Stimulated activated memory B cell treated with anti-CD40 and anti-IgM and Interleukin-4, amounts not matched to agents 10 μg/mL and 1 μg/mL and 100 μg/mL, for 72 hours (primary cell): ENCODE measurements at regions not wholly inside any gene's neighbourhood (a gene's known extent, or its start where the extent isn't known, plus 50 kb on each side); places are given as distances from the start of the nearest gene placed in this dataset.

Source experiments
- ATAC-seq: fragments of 150-1000 bp; cut with Tn5 transposase; 2 replicates; pipeline ENCODE4 v1.10.0; 2021
- H3K27ac Mint-ChIP-seq: one replicate; pipeline ENCODE4 v1.8.0; 2022; ENCODE audit warnings: mild to moderate bottlenecking, mixed read lengths
- H3K27me3 Mint-ChIP-seq: one replicate; pipeline ENCODE4 v1.8.0; 2022; ENCODE audit warnings: mixed read lengths
- H3K36me3 Mint-ChIP-seq: one replicate; pipeline ENCODE4 v1.8.0; 2022; ENCODE audit warnings: mixed read lengths
- H3K4me1 Mint-ChIP-seq: one replicate; pipeline ENCODE4 v1.8.0; 2022; ENCODE audit warnings: mixed read lengths
- H3K4me3 Mint-ChIP-seq: one replicate; pipeline ENCODE4 v1.8.0; 2022; ENCODE audit warnings: mild to moderate bottlenecking, moderate library complexity, mixed read lengths
- H3K9me3 Mint-ChIP-seq: one replicate; pipeline ENCODE4 v1.8.0; 2022; ENCODE audit warnings: mixed read lengths

DNA sequence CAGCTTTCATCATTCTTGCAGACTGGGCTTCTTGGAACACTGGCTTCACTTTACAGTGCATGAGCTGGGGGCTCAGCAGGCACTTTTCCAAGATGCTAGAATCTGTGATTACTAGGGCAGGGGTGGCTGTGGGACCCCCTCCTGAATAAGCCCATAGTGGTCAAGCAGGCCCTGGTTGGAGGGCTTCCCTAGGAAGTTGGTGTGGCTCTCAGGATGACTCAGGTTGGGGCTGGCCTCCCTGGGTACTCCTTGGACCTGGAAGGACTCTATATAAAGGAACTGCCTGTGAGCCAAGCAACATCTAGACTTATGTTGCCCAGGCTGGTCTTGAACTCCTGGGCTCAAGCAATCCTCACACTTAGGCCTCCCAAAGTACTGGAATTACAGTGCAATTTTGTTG is 88.3 kb upstream of the HELT start:
- H3K4me1 Mint-ChIP-seq: no peaks in the 10 kb centered on the region
- no peak overlapping the region for H3K27ac Mint-ChIP-seq
- H3K27me3 Mint-ChIP-seq: peaks cover 3% of the 10 kb centered on the region
- H3K36me3 Mint-ChIP-seq: peaks cover 13% of the 10 kb centered on the region
- no peak overlapping the region for H3K4me3 Mint-ChIP-seq
- peaks cover 14% of the 10 kb centered on the region for H3K9me3 Mint-ChIP-seq
- no peak for ATAC-seq

DNA sequence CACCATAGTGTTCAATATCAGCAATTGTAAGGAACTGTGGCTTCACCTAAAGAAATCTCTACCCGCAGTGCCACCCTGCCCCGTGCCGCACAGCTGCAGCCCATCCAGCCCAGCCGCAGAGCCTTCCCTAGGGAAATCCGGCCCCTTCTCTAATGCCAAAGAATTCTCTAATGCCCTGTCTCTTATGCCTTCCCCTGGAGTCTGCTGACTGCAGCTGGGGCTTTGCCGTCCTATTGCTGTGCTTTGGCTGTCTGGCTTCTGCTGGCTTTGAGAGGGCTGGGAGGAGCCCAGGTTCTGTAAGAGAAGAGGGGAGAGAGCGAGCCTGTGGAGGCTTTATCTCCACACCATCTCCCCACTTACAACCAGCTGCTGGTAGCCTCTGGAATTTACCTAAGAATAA is 85.9 kb upstream of the HELT start:
- ATAC-seq: no peak
- Mint-ChIP-seq H3K9me3 (peaks cover 11% of the 10 kb centered on the region), H3K4me1 (no peaks in the 10 kb centered on the region), H3K4me3 (no peak overlapping the region), H3K36me3 (peaks cover 12% of the 10 kb centered on the region), H3K27me3 (peaks cover 9% of the 10 kb centered on the region), H3K27ac (no peak overlapping the region)

DNA sequence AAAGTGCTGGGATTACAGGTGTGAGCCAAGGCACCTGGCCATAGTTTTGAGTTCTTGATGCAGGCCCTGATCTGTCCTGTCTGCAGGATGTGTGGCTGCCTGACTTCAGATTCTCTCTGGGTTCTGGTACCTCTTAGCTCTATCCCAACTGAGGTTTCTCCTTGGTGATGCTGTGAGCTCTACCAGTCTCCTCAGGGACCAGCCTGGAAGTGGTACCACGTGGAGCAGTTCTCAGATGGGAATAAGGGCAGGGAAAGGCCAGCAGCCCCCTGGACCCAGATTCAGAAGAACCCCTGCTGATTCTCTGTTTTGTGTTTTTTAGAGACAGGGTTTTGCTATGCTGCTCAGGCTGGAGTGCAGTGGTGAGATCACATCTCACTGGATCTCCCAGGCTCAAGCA is 85.0 kb upstream of the HELT start:
- Mint-ChIP-seq H3K9me3 (peaks cover 7% of the 10 kb centered on the region), H3K27me3 (peaks cover 9% of the 10 kb centered on the region), H3K4me1 (no peaks in the 10 kb centered on the region), H3K36me3 (peaks cover 7% of the 10 kb centered on the region), H3K27ac (no peak overlapping the region), H3K4me3 (no peak overlapping the region)
- no peak for ATAC-seq

DNA sequence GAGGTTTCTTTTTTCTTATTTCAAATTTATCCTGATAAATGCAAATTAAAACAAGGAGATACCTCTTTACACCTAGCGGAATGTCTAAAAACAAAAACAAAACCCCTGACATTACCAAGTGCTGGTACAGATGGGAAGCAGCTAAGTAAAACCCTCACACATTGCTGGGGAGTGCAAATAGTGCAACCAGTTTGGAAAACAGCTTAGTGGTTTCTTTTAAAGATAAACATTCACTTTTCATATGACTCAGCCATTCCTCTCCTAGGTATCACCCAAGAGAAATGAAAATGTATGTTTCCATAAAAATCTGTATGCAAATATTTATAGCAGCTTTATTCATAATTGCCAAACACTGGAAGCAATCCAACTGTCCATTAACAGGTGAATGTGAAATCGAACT is 84.1 kb upstream of the HELT start:
- peaks cover 16% of the 10 kb centered on the region for H3K27me3 Mint-ChIP-seq
- no peak overlapping the region for H3K27ac Mint-ChIP-seq
- H3K4me1 Mint-ChIP-seq: no peaks in the 10 kb centered on the region
- no peaks in the 10 kb centered on the region for H3K9me3 Mint-ChIP-seq
- no peak overlapping the region for H3K4me3 Mint-ChIP-seq
- no peak for ATAC-seq
- H3K36me3 Mint-ChIP-seq: no peaks in the 10 kb centered on the region

DNA sequence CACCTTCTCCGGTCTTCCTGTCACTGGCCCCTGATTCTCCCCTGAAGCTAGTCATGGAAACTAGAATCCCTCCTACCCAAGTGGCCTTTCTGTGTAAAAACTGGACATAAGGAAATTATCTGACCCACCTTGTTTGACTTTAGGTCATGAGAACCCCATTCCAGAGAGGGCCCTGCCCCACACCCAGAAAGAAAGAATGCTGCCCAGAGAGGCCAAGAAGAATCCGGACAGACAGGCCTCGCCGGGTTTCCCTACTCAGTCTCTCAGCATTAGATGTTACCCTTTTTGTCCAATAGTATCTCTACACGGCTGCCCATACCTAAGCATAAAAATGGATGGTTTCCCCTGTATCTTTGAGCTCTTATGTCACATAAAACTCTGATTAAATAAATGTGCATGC is 83.3 kb upstream of the HELT start:
- Mint-ChIP-seq H3K4me1 (no peaks in the 10 kb centered on the region), H3K27me3 (peaks cover 20% of the 10 kb centered on the region), H3K36me3 (no peaks in the 10 kb centered on the region), H3K9me3 (no peaks in the 10 kb centered on the region), H3K27ac (no peak overlapping the region), H3K4me3 (no peak overlapping the region)
- no peak for ATAC-seq

DNA sequence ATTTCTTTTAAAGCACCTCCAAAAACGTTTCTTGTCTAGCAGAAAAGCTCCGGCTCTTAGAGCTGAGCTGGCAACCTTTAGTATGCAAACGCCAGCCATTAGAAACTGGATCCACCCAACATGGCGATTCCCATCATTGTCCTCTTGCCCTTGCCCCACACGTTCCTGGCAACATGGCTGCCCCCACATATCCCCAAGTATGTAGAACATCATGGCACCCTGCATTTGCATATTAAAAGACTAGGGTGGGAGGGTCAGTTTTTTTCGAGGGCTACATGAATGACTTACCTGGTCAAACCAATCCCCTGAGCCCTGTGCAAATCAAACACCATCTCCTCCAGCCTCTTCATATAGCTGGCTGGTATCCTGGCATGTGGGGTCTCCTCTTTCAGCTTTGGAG is 82.2 kb upstream of the HELT start:
- H3K27ac Mint-ChIP-seq: no peak overlapping the region
- no peak for ATAC-seq
- no peaks in the 10 kb centered on the region for H3K36me3 Mint-ChIP-seq
- peaks cover 3% of the 10 kb centered on the region for H3K9me3 Mint-ChIP-seq
- peaks cover 28% of the 10 kb centered on the region for H3K27me3 Mint-ChIP-seq
- no peak overlapping the region for H3K4me3 Mint-ChIP-seq
- H3K4me1 Mint-ChIP-seq: no peaks in the 10 kb centered on the region

DNA sequence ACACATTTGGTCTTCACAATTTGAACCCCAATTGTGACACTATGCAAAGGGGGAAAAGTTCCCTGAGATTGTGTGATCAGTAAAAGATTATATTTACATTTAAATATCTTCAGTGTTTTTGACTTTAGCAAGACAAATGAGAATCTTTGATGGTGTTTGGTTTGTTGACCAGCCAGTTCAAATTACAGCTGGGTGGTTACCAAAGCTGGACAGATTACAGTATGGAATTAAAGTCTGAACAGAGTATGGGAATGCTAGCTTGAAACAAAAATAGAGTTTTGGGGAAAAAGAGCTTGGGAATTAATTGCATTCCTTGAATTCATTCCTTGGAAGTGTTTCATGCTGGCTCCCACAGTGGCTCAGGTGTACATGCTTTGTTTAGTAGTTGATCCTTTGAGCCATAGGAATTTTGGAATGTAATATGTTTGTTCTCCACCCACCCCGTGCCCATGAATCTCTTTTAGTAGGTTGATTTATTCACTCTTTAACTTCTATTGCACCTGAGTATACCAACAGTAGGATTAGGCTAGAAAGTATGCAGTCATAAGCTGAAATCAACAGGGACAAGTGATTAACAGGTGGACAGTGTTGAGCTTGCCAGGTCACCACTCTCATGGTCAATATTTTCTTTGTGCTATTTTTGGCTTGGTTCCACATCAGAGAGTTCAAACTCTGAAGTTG is 81.1 kb upstream of the HELT start:
- Mint-ChIP-seq H3K36me3 (no peaks in the 10 kb centered on the region), H3K27ac (no peak overlapping the region), H3K27me3 (peaks cover 28% of the 10 kb centered on the region), H3K9me3 (peaks cover 3% of the 10 kb centered on the region), H3K4me1 (no peaks in the 10 kb centered on the region), H3K4me3 (no peak overlapping the region)
- ATAC-seq: no peak

DNA sequence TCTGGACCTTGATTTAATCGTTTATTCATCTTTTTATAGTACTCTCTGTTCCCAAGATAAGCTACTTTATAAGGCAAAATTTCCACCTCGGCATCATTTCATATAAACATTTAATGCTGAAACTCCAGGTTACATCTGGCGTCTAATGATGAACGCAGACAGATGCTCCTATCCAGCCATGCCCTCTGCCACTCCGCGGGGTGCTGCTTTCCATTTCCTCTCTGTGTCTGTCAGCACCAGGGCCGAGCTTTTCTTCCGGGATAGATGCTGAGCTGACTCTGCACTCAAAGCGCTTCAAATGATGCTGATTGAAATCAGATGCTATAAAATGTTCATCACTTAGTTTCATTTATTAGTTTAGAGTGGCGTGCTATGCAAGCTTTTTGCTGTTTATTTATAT is 80.5 kb upstream of the HELT start:
- Mint-ChIP-seq H3K27ac (no peak overlapping the region), H3K36me3 (no peaks in the 10 kb centered on the region), H3K4me3 (no peak overlapping the region), H3K4me1 (no peaks in the 10 kb centered on the region), H3K9me3 (peaks cover 3% of the 10 kb centered on the region), H3K27me3 (peaks cover 28% of the 10 kb centered on the region)
- no peak for ATAC-seq

DNA sequence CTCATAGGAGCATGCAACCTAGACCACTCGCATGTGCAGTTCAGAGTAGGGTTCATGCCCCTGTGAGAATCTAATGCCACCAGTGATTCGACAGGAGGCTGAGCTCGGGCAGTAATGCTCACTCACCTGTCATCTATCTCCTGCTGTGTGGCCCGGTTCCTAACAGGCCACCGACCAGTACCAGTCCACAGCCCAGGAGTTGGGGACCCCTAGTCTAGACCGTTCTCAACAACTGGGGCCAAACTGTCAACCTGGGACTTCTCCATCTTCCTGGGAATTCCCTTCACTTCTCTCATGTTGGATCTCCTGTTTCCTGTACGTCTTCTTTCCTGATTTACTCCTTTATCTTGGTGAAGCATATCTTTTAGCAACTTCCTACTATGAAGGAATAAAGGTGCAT is 79.4 kb upstream of the HELT start:
- Mint-ChIP-seq H3K36me3 (no peaks in the 10 kb centered on the region), H3K27ac (no peak overlapping the region), H3K4me1 (no peaks in the 10 kb centered on the region), H3K4me3 (no peak overlapping the region), H3K9me3 (peaks cover 3% of the 10 kb centered on the region), H3K27me3 (peaks cover 28% of the 10 kb centered on the region)
- no peak for ATAC-seq

DNA sequence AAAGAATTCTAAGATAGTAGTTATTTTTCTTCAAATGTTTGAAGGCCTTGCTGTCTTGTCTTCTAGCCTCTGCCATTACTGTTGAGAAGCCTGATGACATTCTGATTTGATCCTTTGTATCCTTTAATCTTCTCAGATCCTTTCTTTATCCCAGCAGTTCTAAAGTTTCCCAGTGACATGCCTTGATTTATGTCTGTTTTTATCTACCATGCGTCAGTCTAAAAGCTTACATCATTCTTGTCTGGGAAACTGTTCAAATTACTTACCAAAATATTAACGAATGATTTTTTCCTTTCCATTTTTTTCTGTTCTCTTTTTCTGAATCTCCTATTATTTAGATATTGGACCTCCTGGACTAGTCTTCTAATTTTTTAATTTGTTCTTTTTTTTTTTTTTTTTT is 78.3 kb upstream of the HELT start:
- Mint-ChIP-seq H3K36me3 (no peaks in the 10 kb centered on the region), H3K4me1 (no peaks in the 10 kb centered on the region), H3K4me3 (no peak overlapping the region), H3K27me3 (peaks cover 26% of the 10 kb centered on the region), H3K27ac (no peak overlapping the region), H3K9me3 (peaks cover 3% of the 10 kb centered on the region)
- ATAC-seq: no peak

DNA sequence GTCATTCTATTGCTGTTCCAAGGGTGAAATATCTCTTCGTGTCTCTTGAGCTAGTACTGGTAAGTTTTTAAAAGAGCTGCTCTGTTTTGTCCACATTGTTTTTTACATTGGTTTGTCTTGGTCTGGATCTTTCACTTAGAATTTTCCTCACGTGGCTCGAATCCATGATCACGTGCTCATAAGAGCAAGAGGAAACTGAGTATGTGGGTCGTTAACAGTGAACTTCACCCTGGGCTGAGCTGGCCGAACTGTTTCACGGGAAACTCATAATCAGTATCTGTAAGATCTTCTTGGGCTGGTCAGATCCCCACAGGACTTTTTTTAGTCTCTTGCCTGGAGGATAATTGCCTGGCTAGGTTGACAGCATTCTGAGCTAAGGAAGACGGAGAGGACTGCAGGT is 77.8 kb upstream of the HELT start:
- peaks cover 20% of the 10 kb centered on the region for H3K27me3 Mint-ChIP-seq
- H3K9me3 Mint-ChIP-seq: peaks cover 3% of the 10 kb centered on the region

DNA sequence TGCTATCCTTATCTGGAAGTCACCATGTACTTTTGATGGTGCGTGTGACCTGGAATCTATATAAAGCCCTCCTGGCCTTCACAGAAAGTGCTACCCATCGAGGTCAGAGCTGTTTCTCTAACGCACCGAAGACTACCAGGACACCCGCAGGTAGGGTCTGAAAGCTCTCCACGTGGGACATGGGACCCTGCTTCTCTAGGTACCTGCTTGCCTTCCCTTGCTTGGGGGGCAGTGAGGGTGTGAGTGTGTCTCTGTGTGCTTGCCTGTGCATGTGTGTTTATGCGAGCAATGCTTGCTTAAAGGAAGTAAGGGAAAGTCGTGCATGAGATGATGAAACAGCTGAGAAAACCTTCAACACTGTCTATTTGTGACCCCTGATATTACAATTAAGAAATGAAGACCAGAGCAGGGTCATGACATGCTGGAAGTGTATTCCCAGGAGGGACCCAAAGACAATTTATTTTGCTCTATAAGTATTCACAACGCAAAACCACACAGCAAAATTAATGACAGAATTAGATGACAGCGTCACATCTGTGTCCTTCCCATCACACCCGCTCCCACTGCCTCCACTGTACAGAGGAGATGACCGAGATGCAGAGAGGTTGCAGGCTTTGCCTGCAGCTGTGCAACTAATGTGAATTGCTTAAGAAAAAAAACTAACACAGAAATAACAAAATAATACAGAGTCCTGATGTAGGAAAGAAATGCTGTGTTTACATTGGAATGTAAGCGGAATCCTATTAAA is 76.4 kb upstream of the HELT start:
- Mint-ChIP-seq H3K4me3 (no peak overlapping the region), H3K27me3 (peaks cover 25% of the 10 kb centered on the region), H3K4me1 (no peaks in the 10 kb centered on the region), H3K36me3 (no peaks in the 10 kb centered on the region), H3K27ac (no peak overlapping the region), H3K9me3 (peaks cover 3% of the 10 kb centered on the region)
- ATAC-seq: no peak

More for the DNA sequence above, 77.8 kb upstream of the HELT start:
- no peaks in the 10 kb centered on the region for H3K36me3 Mint-ChIP-seq
- H3K27ac Mint-ChIP-seq: no peak overlapping the region
- H3K4me3 Mint-ChIP-seq: no peak overlapping the region
- no peaks in the 10 kb centered on the region for H3K4me1 Mint-ChIP-seq
- ATAC-seq: no peak

DNA sequence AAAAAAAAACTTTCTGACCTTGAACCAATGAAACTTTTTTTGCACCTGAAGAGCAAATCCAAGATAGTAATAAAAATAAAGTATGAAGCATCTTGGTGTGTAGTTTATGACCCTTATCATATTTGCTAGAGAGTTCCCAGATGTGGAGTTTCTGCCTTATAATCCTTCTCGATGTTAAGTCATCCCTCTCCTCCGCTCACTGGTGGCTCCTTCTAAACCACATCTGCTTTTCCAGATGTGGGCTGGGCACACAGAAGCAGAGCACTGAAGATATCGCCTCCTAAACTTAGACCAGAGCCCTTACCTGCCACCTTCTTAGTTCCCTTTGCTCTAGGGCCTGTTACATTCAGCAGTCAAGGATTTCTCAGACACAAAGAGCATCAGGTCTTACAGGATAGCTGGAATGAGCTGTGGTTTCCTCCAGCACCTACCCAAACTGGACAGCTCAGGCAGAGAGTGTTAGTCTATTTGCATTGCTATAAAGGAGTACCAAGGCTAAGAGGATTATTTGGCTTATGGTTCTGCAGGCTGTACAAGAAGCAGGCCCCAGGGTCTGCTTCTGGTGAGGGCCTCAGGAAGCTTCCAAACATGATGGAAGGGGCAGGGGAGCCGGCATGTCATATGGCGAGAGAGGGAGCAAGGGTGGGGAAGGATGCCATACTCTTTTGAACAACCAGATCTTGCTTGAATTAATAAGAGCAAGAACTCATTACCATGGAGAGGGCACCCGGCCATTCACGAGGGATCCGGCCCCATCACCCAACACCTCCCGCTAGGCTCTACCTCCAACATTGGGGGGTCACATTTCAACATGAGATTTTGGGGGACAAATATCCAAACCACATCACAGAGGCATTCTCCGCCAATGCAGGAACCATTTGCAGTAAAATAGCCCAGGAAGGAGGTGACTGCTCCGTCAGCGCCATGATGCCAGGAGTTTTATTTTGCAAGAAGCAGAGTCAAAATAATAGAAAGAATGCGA is 75.6 kb upstream of the HELT start:
- H3K4me3 Mint-ChIP-seq: no peak overlapping the region
- peaks cover 34% of the 10 kb centered on the region for H3K27me3 Mint-ChIP-seq
- H3K36me3 Mint-ChIP-seq: no peaks in the 10 kb centered on the region
- H3K4me1 Mint-ChIP-seq: no peaks in the 10 kb centered on the region
- no peak for ATAC-seq
- peaks cover 3% of the 10 kb centered on the region for H3K9me3 Mint-ChIP-seq
- H3K27ac Mint-ChIP-seq: no peak overlapping the region

DNA sequence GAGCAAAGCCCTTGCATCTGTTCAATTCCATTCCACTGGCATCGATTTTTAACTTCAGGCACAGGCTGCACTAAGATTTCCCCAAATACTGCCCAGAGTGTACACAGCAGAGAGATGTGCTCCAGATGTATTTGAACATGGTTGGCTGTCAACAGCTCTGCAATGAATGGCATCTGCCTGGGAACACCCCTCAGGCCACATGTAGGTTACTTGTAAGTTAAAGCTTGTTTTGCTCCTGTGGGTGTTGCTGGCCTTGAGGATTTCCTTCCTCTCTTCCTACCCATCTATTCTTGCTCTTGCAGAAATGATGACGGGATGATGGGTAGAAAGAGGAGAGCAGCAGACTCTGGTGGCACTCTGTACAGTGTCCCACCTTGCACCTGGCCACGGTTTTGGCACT is 69.3 kb upstream of the HELT start:
- H3K27me3 Mint-ChIP-seq: peaks cover 71% of the 10 kb centered on the region

DNA sequence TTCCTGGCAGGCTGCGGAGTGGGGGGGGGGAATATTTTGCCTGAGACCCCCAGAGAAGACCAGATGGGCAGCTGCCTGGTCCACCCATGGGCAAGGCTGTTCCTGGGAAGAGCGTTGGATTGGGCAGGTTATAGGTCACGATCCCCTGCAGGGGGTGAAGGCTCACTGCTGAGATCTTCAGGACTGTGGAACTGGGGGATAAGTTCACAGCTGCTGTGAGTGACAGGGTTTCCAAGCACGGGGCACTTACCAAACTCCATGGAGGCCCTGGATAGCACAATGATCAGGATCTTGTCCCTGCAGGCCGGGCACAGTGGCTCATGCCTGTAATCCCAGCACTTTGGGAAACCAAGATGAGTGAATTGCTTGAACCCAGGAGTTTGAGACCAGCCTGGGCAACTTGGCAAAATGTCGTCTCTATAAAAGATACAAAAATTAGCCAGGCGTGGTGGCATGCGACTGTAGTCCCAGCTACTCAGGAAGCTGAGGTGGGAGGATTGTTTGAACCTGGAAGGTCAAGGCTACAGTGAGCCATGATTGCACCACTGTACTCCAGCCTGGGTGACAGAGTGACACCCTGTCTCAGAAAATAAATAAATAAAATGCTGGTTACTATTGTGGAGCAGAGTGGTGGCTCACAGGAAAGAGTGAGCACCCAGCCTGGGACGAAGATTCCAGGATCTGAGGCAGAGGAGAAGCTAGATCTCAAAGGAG is 68.0 kb upstream of the HELT start:
- no peak for ATAC-seq
- Mint-ChIP-seq H3K4me1 (no peaks in the 10 kb centered on the region), H3K36me3 (no peaks in the 10 kb centered on the region), H3K27me3 (peaks cover 77% of the 10 kb centered on the region), H3K27ac (no peak overlapping the region), H3K9me3 (no peaks in the 10 kb centered on the region), H3K4me3 (no peak overlapping the region)

More for the DNA sequence above, 69.3 kb upstream of the HELT start:
- ATAC-seq: no peak
- Mint-ChIP-seq H3K4me3 (no peak overlapping the region), H3K36me3 (no peaks in the 10 kb centered on the region), H3K4me1 (no peaks in the 10 kb centered on the region), H3K27ac (no peak overlapping the region), H3K9me3 (no peaks in the 10 kb centered on the region)
